Brain microvascular endothelial cell (primary cell): ENCODE measurements at regions not wholly inside any gene's neighbourhood (a gene's known extent, or its start where the extent isn't known, plus 50 kb on each side); places are given as distances from the start of the nearest gene placed in this dataset.

Source experiments
- DNase-seq: peaks from one replicate; pipeline ENCODE4 v3.0.0-alpha.2; 2020
- H3K27ac ChIP-seq: fragments of 250-450 bp; sonication (Bioruptor Pico); 2 replicates; pipeline ENCODE4 v1.5.1; 2020; ENCODE audit warnings: mild to moderate bottlenecking, moderate library complexity
- H3K27me3 ChIP-seq: fragments of 250-450 bp; sonication (Bioruptor Pico); replicated peaks from 2 replicates; pipeline ENCODE4 v1.5.1; 2020; ENCODE audit warnings: mild to moderate bottlenecking
- H3K36me3 ChIP-seq: fragments of 250-450 bp; sonication (Bioruptor Pico); replicated peaks from 2 replicates; pipeline ENCODE4 v1.5.1; 2020; ENCODE audit warnings: mild to moderate bottlenecking
- H3K4me3 ChIP-seq: 2 replicates; pipeline ENCODE4 v1.5.1; 2011; ENCODE audit warnings: low read depth, mild to moderate bottlenecking, control low read depth, low read length, moderate library complexity
- in situ Hi-C: cut with HindIII; loops from 2 replicates; pipeline ENCODE4 v1.10.0; 2017; ENCODE audit warnings: low sequenced_read_pairs, low pct_ligation_motif_present
- TF ChIP-seq, protein P1 (sequence below): IDR thresholded peaks from 2 replicates; pipeline ENCODE4 v1.5.1; 2011; ENCODE audit warnings: low read depth, mild to moderate bottlenecking, moderate library complexity, low read length, control low read depth, inconsistent platforms; ENCODE audit errors: missing control alignments

DNA sequence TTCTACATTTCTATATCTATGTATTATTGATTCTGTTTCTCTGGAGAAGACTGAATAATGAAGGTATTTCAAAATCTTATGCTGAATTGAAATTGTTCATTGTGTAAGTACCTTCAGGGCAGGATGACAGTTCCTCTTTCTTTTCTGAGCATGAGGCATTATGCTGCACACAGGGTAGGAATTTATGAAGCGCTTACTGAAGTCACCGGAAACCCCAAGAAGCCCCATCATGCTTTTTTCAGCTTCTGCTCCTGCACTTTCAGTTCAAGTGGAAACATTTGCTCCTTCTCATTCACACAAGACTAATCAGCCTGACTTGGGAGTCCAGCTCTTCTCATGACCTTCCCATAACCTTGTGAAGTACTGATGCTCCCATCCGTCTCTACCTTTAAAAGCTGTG, 314.7 kb upstream of the SORL1-AS1 start:
- H3K36me3 ChIP-seq = no peaks in the 10 kb centered on the region
- no peak overlapping the region for H3K27ac ChIP-seq
- in situ Hi-C loops = no loop called here
- TF ChIP-seq, protein P1, sequence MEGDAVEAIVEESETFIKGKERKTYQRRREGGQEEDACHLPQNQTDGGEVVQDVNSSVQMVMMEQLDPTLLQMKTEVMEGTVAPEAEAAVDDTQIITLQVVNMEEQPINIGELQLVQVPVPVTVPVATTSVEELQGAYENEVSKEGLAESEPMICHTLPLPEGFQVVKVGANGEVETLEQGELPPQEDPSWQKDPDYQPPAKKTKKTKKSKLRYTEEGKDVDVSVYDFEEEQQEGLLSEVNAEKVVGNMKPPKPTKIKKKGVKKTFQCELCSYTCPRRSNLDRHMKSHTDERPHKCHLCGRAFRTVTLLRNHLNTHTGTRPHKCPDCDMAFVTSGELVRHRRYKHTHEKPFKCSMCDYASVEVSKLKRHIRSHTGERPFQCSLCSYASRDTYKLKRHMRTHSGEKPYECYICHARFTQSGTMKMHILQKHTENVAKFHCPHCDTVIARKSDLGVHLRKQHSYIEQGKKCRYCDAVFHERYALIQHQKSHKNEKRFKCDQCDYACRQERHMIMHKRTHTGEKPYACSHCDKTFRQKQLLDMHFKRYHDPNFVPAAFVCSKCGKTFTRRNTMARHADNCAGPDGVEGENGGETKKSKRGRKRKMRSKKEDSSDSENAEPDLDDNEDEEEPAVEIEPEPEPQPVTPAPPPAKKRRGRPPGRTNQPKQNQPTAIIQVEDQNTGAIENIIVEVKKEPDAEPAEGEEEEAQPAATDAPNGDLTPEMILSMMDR = no peak
- H3K27me3 ChIP-seq = no peaks in the 10 kb centered on the region
- DNase-seq = no peak
- H3K4me3 ChIP-seq = no peak overlapping the region

DNA sequence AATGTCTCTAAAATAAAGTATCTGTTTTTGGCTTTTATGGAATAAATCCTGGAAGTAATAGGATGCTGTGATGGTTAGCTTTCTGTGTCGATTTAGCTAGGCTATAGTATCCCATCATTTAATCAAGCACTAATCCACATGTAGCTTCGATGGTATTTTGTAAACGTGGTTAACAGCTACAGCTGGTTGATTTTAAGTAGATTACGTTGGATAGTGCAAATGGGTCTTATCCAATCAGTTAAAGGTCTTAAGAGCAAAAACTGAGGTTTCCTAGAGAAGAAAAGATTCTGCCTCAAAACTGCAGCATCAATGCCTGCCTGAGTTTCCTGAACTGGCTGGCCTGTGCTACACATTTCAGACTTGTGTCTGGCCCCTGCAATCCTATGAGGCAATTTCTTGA, 314.2 kb upstream of the SORL1-AS1 start:
- Histone ChIP-seq H3K4me3 (no peak overlapping the region), H3K27me3 (no peaks in the 10 kb centered on the region), H3K36me3 (no peaks in the 10 kb centered on the region), H3K27ac (no peak overlapping the region)
- DNase-seq = no peak
- TF ChIP-seq, protein P1 = no peak
- in situ Hi-C loops = no loop called here

DNA sequence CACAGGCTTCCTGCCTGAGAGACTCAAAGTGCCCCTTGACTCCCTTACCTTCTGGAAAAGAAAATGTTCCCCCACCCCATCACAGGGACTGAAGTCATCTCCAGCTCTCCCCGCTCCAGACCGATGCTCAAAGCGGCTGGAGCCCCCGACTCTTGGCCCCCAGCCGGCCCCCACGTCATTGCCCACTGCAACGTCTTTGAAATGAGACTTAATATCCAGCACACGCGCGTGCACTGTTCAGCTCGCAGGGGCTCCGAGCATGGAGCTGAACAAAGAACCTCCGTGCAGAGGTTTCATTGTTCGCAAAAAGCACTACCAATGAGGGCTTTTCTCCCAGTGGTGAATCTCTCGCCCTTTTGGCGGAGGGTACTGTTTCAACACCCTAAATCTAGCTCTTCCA, 313.4 kb upstream of the SORL1-AS1 start:
- Histone ChIP-seq H3K4me3 (no peak overlapping the region), H3K36me3 (no peaks in the 10 kb centered on the region), H3K27me3 (no peaks in the 10 kb centered on the region), H3K27ac (no peak overlapping the region)
- DNase-seq = no peak
- TF ChIP-seq, protein P1 = no peak
- in situ Hi-C loops = no loop called here

DNA sequence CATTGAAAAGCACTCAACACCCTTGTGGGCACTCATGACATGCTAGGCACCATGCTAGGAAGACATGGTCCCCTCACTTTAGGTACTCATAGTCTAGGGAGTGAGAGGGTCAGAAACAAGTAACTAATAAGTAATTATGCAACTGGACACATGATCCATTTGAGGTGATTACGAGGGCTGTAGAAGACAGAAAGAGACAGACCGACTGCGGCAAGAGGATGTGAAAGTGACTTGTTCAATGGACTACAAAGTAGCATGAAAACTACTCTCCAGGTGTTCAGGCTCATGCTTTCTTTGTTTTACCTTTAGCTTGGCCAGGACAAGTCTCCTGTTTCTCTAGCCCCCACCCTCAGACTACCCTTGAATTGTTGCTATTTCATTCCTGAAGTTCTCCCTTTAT, 310.8 kb upstream of the SORL1-AS1 start:
- no peak overlapping the region for H3K4me3 ChIP-seq
- no peak overlapping the region for H3K27ac ChIP-seq
- no peak for DNase-seq
- no peaks in the 10 kb centered on the region for H3K36me3 ChIP-seq
- H3K27me3 ChIP-seq = no peaks in the 10 kb centered on the region
- in situ Hi-C loops = no loop called here
- TF ChIP-seq, protein P1 = no peak

DNA sequence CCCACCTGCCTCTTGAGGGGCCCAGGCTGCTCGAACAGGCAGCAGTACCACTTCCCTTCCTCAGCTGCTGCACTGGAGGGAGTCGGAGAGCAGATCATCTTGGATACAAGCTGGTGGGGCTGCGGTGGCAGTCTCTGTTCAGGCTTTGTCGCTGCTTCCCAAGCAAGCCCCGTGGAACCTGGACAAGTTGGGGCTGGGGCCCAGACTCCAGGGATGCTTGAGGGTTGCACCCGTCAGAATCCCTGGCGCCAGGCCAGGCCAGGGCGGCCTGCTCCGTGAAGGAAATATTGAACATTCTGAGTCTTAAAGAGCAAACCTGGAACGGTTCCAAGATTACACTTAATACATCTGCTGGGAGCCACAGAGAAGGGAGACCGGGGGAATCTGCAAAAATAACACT, 310.1 kb upstream of the SORL1-AS1 start:
- Histone ChIP-seq H3K27ac (no peak overlapping the region), H3K27me3 (no peaks in the 10 kb centered on the region), H3K4me3 (no peak overlapping the region), H3K36me3 (no peaks in the 10 kb centered on the region)
- TF ChIP-seq, protein P1 = peak; percentile 47
- in situ Hi-C loops = no loop called here
- peak; percentile 18 for DNase-seq

DNA sequence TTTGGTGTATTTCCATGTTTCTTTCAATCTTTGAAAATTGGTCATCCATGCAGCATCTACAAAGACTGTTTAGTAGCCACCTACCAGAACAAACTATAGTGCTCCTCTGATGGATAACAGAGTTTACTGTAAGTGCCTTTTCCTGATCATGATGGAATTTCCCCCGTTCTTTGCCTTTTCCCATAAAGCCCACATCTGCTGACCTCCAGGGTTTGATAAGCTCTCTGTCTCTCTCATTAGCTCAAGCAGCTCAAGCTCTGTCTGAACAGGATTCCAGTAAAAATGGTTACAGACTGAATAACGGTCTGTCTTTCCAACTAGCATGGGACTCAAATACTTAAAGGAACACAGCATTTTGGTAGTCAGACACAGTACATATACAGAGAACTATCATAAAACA, 308.4 kb upstream of the SORL1-AS1 start:
- no peaks in the 10 kb centered on the region for H3K27me3 ChIP-seq
- no peak overlapping the region for H3K4me3 ChIP-seq
- DNase-seq = no peak
- in situ Hi-C loops = no loop called here
- no peaks in the 10 kb centered on the region for H3K36me3 ChIP-seq
- H3K27ac ChIP-seq = no peak overlapping the region
- TF ChIP-seq, protein P1 = no peak
